Kidney epithelial cell (primary cell): ENCODE measurements at regions not wholly inside any gene's neighbourhood (a gene's known extent, or its start where the extent isn't known, plus 50 kb on each side); places are given as distances from the start of the nearest gene placed in this dataset.

ENCODE experiments used
- DNase-seq: peaks from one replicate; pipeline ENCODE4 v3.0.0-alpha.2; 2010; ENCODE audit warnings: low read depth
- H3K27me3 ChIP-seq: 2 replicates; pipeline ENCODE4 v1.6.0; 2011; ENCODE audit warnings: low read length; ENCODE audit not compliant: control insufficient read depth, insufficient read depth
- H3K36me3 ChIP-seq: 2 replicates; pipeline ENCODE4 v1.5.1; 2011; ENCODE audit warnings: low read length; ENCODE audit not compliant: control insufficient read depth, insufficient read depth
- H3K4me3 ChIP-seq: 2 replicates; pipeline ENCODE4 v1.5.1; 2011; ENCODE audit warnings: low read depth, mild to moderate bottlenecking, control low read depth, low read length
- TF ChIP-seq, protein P1 (sequence below): IDR thresholded peaks from 2 replicates; pipeline ENCODE4 v1.5.1; 2011; ENCODE audit warnings: mild to moderate bottlenecking, moderate library complexity, low read length, control low read depth, inconsistent platforms; ENCODE audit not compliant: insufficient read depth, poor library complexity, severe bottlenecking

DNA sequence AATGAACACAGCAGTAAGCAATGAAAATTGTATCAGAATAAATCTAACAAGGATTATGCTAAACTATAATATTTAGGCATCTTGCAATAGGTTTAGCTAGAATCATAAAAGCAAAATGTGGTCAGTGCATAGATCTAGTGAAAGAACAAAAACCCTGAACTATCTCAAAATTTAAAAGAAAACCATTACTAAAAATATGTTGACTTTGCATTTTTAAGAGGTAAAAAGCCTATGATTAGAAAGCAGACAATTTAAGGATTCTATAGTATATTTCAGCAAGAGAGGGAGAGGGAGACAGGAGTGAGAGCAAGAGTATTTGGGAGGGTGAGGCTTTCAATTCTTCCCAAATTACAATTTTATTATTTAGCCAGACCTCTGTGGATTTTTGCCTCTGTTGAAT is 219.4 kb downstream of the TTLL7 start:
- no peaks in the 10 kb centered on the region for H3K27me3 ChIP-seq
- no peak overlapping the region for H3K4me3 ChIP-seq
- TF ChIP-seq, protein P1, sequence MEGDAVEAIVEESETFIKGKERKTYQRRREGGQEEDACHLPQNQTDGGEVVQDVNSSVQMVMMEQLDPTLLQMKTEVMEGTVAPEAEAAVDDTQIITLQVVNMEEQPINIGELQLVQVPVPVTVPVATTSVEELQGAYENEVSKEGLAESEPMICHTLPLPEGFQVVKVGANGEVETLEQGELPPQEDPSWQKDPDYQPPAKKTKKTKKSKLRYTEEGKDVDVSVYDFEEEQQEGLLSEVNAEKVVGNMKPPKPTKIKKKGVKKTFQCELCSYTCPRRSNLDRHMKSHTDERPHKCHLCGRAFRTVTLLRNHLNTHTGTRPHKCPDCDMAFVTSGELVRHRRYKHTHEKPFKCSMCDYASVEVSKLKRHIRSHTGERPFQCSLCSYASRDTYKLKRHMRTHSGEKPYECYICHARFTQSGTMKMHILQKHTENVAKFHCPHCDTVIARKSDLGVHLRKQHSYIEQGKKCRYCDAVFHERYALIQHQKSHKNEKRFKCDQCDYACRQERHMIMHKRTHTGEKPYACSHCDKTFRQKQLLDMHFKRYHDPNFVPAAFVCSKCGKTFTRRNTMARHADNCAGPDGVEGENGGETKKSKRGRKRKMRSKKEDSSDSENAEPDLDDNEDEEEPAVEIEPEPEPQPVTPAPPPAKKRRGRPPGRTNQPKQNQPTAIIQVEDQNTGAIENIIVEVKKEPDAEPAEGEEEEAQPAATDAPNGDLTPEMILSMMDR = no peak
- DNase-seq = no peak
- no peaks in the 10 kb centered on the region for H3K36me3 ChIP-seq

DNA sequence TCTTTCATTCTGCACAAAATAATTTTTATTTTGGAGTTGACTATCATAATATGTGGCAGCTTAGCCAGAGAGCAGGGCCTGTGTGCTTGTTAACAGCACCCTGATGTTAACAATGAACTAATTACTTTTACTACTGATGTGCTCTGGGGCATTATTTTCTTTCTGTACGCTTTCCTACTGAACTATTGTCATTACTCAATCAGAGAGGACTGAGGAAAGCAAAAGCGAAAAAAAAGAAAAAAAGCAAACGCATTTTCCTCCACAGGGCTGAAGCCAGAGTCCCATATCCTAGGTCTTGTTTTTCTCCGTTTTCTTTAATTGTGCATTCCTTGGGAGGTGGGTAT is 221.2 kb downstream of the TTLL7 start:
- H3K4me3 ChIP-seq = no peak overlapping the region
- TF ChIP-seq, protein P1 = no peak
- H3K27me3 ChIP-seq = no peaks in the 10 kb centered on the region
- no peak for DNase-seq
- H3K36me3 ChIP-seq = no peaks in the 10 kb centered on the region

DNA sequence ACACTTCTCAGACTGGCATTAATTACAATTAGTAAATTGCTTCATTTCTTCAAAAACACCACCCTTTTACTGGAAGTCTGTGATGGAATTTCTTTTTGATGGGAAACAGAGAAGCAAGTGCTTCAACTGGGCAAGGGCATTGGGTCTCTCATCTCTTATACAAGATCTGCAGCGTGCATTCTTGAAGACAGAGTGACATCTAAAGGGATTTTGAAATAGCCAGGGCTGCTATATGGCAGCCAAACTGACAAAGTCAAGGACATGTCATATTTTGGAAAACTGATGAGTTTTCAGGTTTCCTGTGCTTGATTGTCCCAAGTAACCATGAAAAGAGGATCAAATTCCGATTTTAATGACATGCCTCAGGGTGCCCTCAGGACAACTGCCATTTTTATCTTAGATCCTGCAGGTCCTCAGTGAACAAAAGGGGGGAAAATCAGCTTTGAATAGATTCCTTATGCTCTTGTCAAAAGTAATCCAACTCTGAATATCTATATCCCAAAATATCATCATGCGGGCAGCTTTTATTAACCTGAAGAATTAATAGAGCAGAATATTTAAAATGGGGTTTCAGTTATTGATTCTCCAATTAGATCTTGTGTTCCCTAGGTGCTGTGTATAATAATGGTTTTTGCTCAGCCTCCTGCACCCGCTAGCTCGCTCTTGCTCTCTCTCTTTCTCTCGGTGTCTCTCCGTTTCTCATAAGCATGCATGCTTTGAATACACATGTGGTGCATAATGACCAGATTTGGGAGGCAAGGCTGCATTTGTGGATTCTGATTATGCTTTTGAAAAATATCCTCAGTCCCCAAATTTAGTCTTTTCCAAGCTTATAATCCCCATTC is 221.8 kb downstream of the TTLL7 start:
- Histone ChIP-seq H3K4me3 (no peak overlapping the region), H3K36me3 (no peaks in the 10 kb centered on the region), H3K27me3 (no peaks in the 10 kb centered on the region)
- DNase-seq = no peak
- TF ChIP-seq, protein P1 = no peak

DNA sequence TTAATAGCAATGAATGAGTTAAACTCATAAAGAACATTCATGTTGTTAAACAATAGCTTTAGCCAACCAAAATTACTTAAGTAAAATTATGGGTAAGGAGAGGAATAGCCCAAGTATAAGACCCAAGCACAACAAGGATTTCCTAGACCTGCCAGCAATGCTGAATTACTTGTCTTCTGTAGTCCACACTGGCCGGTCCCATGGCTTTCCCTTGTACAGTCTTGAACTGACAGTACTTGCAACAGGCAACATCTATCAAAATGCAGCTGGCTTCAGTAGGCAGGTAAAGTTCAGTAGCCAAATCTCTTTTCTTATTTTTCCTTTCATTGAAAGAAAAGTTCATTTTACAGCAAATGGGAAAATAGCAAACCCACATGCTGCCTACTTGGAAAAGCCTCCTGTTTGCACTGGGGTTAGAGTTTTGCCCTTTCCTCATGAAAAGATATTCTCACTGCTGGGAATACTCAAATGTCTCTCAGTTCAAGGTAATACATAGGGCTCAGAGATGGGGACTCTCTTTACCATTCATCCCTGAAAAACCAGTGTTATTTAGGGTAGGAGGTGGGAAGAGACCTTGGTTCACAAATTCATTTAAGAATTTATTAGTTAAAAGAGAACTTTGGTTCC is 222.8 kb downstream of the TTLL7 start:
- TF ChIP-seq, protein P1 = no peak

DNA sequence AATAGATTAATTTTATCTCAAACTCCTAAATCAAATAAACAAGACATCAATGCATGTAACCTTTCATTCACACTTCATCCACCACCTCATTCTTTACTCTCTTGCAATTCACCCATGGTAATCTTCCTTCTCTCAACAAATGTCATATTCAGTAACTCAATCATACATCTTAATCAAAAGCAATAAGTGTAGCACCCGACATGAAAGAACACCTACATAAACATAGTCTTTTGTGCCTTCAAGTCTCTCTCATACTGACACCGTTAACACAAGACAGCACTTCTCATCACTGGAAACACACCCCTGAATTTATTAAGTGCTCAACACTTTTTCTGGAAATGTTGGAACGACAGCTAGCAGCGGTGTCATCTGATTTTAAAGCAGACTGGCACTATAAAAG is 225.9 kb downstream of the TTLL7 start:
- no peak overlapping the region for H3K4me3 ChIP-seq
- no peaks in the 10 kb centered on the region for H3K27me3 ChIP-seq
- TF ChIP-seq, protein P1 = no peak
- DNase-seq = no peak
- H3K36me3 ChIP-seq = no peaks in the 10 kb centered on the region

More for the DNA sequence above, 222.8 kb downstream of the TTLL7 start:
- Histone ChIP-seq H3K4me3 (no peak overlapping the region), H3K27me3 (no peaks in the 10 kb centered on the region), H3K36me3 (no peaks in the 10 kb centered on the region)
- DNase-seq = no peak
